Gastroesophageal sphincter (tissue), 4 donors: ENCODE measurements at regions not wholly inside any gene's neighbourhood (a gene's known extent, or its start where the extent isn't known, plus 50 kb on each side); places are given as distances from the start of the nearest gene placed in this dataset.

Experiments
- ATAC-seq: fragments of 150-250 bp; one replicate; pipeline ENCODE4 v1.9.1; 2016; ENCODE audit warnings: mild to moderate bottlenecking, moderate library complexity
- H3K27ac ChIP-seq, 4 donors: fragments of 200-600 bp; sonication (generic) in 3 of 4; 1 replicate in 3 of 4; 2 replicates in 1 of 4; pipeline ENCODE4 v1.5.1; 2016 to 2019
- H3K27me3 ChIP-seq: fragments of 200-600 bp; sonication (generic); one replicate; pipeline ENCODE4 v1.5.1; 2019
- H3K36me3 ChIP-seq, 2 donors: fragments of 200-600 bp; sonication (generic); one replicate each; pipeline ENCODE4 v1.5.1; 2019; ENCODE audit warnings: control low read depth in 1 of 2
- H3K4me1 ChIP-seq, 3 donors: fragments of 200-600 bp; sonication (generic); 1 replicate in 2 of 3; 2 replicates in 1 of 3; pipeline ENCODE4 v1.5.1; 2016 to 2019; ENCODE audit warnings: control low read depth in 2 of 3
- H3K4me3 ChIP-seq, 2 donors: fragments of 200-600 bp; sonication (generic); one replicate each; pipeline ENCODE4 v1.5.1; 2019; ENCODE audit warnings: mild to moderate bottlenecking in 1 of 2, moderate library complexity in 1 of 2
- H3K9me3 ChIP-seq, 3 donors: fragments of 200-600 bp; sonication (generic); one replicate each; pipeline ENCODE4 v1.5.1; 2017 to 2019; ENCODE audit warnings: control low read depth in 2 of 3
- EP300 ChIP-seq: sonication (generic); formaldehyde crosslinking; IDR thresholded peaks from one replicate; pipeline ENCODE4 v1.6.1; 2017; ENCODE audit warnings: antibody characterized with exemption, mild to moderate bottlenecking
- POLR2A ChIP-seq, 2 donors: fragments of 450-650 bp; IDR thresholded peaks; one replicate each; pipeline ENCODE4 v1.6.1; 2017; ENCODE audit warnings: antibody characterized with exemption in 2 of 2, mild to moderate bottlenecking in 2 of 2, moderate library complexity in 1 of 2
- POLR2AphosphoS5 ChIP-seq: sonication (generic); formaldehyde crosslinking; IDR thresholded peaks from one replicate; pipeline ENCODE4 v1.6.1; 2017; ENCODE audit warnings: antibody characterized with exemption
- WGBS, 2 donors: methylation state at CpG; one replicate each; pipeline ENCODE4 v1.1.5; 2018; ENCODE audit warnings: low coverage in 1 of 2; 5-methylcytosine and 5-hydroxymethylcytosine counted together
- TF ChIP-seq, protein P1 (sequence below), 4 experiments: fragments of 200-600 bp in 2 of 4; fragments of 450-650 bp in 2 of 4; sonication (generic) in 1 of 4; IDR thresholded peaks; one replicate each; pipeline ENCODE4 v1.5.1; 2017 to 2019; ENCODE audit warnings: antibody characterized with exemption in 4 of 4, mild to moderate bottlenecking in 2 of 4, moderate library complexity in 2 of 4

DNA sequence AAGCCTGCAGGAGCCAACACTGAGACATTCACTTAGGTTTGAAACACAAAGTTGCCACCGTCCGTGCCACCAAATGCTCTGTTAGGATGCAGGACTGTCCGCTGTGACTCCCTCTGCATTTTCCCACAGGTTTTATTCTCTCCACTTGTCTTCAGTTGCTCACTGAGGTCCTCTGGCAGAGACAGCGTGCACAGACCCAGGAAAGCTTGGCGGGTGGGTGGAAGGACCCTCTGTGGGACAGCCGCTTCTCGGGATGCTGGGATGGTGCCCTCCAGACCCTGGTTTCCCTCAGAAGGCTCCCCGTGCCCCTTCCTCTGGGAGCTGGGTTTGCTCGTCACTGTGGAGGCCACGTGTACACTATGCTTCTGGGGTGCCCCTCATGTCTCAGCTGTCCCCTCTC lies 733.6 kb downstream of the GALR1 start:
- Histone ChIP-seq H3K27ac (no peak overlapping the region), H3K9me3 (no peaks in the 10 kb centered on the region), H3K36me3 (no peaks in the 10 kb centered on the region), H3K4me1 (no peaks in the 10 kb centered on the region), H3K27me3 (no peaks in the 10 kb centered on the region), H3K4me3 (no peak overlapping the region)
- ATAC-seq: no peak
- WGBS, 2 donors: 86 to 95% methylated on average over 3 to 5 of the region's 10 CpGs
- TF ChIP-seq, protein P1, sequence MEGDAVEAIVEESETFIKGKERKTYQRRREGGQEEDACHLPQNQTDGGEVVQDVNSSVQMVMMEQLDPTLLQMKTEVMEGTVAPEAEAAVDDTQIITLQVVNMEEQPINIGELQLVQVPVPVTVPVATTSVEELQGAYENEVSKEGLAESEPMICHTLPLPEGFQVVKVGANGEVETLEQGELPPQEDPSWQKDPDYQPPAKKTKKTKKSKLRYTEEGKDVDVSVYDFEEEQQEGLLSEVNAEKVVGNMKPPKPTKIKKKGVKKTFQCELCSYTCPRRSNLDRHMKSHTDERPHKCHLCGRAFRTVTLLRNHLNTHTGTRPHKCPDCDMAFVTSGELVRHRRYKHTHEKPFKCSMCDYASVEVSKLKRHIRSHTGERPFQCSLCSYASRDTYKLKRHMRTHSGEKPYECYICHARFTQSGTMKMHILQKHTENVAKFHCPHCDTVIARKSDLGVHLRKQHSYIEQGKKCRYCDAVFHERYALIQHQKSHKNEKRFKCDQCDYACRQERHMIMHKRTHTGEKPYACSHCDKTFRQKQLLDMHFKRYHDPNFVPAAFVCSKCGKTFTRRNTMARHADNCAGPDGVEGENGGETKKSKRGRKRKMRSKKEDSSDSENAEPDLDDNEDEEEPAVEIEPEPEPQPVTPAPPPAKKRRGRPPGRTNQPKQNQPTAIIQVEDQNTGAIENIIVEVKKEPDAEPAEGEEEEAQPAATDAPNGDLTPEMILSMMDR (IDR thresholded peaks at IDR 0.05): no peak
- TF ChIP-seq EP300 (no peak), POLR2AphosphoS5 (no peak), POLR2A (IDR thresholded peaks at IDR 0.05) (no peak)

DNA sequence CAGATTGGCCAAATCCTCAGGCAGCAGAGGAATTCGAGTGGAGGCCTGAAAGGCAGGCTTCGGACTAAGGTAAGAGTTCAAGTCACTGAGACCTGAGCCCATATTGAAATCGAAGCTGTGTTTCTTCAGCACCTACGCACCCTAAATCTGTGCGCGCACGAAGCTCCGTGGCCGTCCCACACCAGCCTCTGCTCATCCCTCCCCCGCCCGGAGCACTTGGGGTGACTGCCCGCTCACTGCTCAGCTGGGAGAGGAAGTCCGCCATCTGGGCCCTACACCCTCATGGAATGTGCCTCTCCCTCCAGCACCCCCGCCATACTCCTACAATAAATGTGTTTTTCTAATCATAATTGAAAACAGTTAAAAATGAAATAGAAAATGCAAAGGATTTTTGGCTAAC lies 734.5 kb downstream of the GALR1 start:
- 40 to 60% methylated on average over 2 to 5 of the region's 14 CpGs for WGBS, 2 donors
- no peaks in the 10 kb centered on the region for H3K4me1 ChIP-seq
- TF ChIP-seq, protein P1 (IDR thresholded peaks at IDR 0.05): no peak
- no peak for TF ChIP-seq POLR2AphosphoS5
- no peak for TF ChIP-seq EP300
- no peak for TF ChIP-seq POLR2A (IDR thresholded peaks at IDR 0.05)
- no peak for ATAC-seq
- H3K9me3 ChIP-seq: no peaks in the 10 kb centered on the region
- no peak overlapping the region for H3K27ac ChIP-seq
- no peak overlapping the region for H3K4me3 ChIP-seq
- H3K27me3 ChIP-seq: no peaks in the 10 kb centered on the region
- no peaks in the 10 kb centered on the region for H3K36me3 ChIP-seq

DNA sequence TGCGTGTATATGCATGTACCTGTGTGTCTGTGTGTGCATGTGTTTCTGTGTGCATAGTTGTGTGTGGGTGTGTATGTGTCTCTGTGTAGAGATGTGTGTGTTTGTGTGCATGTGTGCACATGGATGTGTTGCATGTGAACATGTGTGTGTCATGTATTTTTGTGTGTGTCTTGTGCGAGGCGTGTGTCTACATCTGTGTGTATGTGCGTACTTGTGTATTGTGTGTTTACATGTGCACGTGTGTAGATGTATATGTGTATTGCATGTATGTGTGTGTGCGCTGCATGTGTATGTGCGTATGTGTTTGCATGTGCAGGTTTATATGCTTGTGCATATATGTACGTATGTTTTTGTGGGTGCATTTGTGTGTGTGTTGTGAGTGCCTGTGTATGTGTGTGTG lies 735.2 kb downstream of the GALR1 start:
- TF ChIP-seq POLR2AphosphoS5: no peak
- TF ChIP-seq, protein P1 (IDR thresholded peaks at IDR 0.05): no peak
- WGBS, 2 donors: 86 to 100% methylated on average over 3 to 8 of the region's 8 CpGs
- ATAC-seq: no peak

DNA sequence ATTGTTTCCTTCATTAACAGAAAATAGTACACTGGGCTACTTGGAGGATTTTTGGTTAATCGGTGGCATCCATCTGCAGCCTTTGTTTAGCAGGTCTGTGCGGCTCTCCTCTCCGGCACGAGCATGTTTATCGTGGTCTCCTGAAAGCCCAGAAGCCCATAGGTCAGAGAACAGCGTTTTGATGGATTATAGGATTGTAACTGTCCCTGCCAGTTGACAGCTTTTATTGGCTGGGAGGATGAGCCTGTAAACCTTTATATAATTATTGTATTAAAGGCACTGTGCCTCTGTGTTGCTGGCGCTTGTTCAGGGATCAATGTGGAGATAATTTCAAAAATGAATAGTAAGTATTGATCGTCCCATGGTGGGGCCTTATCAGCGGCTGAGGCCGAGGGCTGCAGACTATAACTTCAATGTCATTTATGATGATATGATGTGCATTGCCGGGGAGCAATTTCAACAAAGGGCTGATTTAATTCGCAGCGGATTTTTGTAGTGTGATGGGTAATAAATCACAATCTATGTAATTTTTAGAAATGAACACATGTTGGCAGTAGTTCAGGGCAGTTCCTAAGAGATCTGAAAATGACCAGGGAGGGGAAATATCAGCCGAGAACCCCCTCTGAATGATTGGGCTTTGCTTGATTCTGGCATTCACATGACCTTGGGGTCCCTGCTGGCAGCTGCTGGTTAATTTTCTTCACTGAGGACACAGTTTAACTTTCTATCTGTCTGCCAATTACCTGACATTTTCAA lies 736.1 kb downstream of the GALR1 start:
- no peak for ATAC-seq
- WGBS, 2 donors: 34 to 39% methylated on average over 14 of the region's 14 CpGs
- TF ChIP-seq, protein P1 (IDR thresholded peaks at IDR 0.05): no peak
- no peak for TF ChIP-seq POLR2AphosphoS5
- no peak for TF ChIP-seq EP300
- TF ChIP-seq POLR2A (IDR thresholded peaks at IDR 0.05): no peak
- no peaks in the 10 kb centered on the region for H3K27me3 ChIP-seq
- H3K36me3 ChIP-seq: no peaks in the 10 kb centered on the region
- no peak overlapping the region for H3K4me3 ChIP-seq
- no peaks in the 10 kb centered on the region for H3K4me1 ChIP-seq
- H3K27ac ChIP-seq: no peak overlapping the region
- no peaks in the 10 kb centered on the region for H3K9me3 ChIP-seq

More for the DNA sequence above, 735.2 kb downstream of the GALR1 start:
- Histone ChIP-seq H3K9me3 (no peaks in the 10 kb centered on the region), H3K27ac (no peak overlapping the region), H3K4me1 (no peaks in the 10 kb centered on the region), H3K36me3 (no peaks in the 10 kb centered on the region), H3K27me3 (no peaks in the 10 kb centered on the region), H3K4me3 (no peak overlapping the region)

DNA sequence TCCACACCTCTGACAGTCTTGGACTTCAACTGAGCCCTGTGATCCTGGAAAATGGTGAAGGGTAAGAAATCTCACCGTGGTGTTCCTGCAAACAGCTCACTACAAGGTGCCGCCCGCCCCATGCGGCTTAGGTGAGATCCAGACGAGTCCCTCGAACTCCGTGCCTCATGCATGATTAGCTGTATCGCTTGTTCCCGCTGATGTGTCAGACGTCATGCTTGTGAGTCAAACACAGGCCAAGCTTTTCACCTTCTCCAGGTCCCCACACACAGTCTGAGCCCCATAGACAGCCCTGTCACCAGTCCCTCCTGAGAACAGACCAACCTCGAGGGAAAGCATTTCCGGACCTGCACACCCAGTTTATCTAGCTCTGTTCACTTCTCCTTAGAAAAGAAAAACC lies 740.5 kb downstream of the GALR1 start:
- ATAC-seq: no peak
- Histone ChIP-seq H3K27ac (no peak overlapping the region), H3K4me3 (no peak overlapping the region), H3K4me1 (no peaks in the 10 kb centered on the region), H3K9me3 (no peaks in the 10 kb centered on the region), H3K27me3 (no peaks in the 10 kb centered on the region), H3K36me3 (no peaks in the 10 kb centered on the region)
- WGBS, 2 donors: 80 to 100% methylated on average over 2 to 11 of the region's 12 CpGs
- TF ChIP-seq POLR2A (IDR thresholded peaks at IDR 0.05): no peak
- no peak for TF ChIP-seq EP300
- TF ChIP-seq, protein P1 (IDR thresholded peaks at IDR 0.05): no peak
- no peak for TF ChIP-seq POLR2AphosphoS5
